ENCODE measurements at regions not wholly inside any gene's neighbourhood (a gene's known extent, or its start where the extent isn't known, plus 50 kb on each side); places are given as distances from the start of the nearest gene placed in this dataset.

GRCh38 chr3:147669077-147669476 lies 259.9 kb downstream of the ZIC1 start:
- Histone ChIP-seq H3K4me3 (ENCODE audit: low read length in 2 of 2) (no peak overlapping the region), H3K27me3 (ENCODE audit: insufficient read depth, low read length) (no peaks in the 10 kb centered on the region), H3K4me1 (ENCODE audit: insufficient read depth, low read length) (no peaks in the 10 kb centered on the region), H3K36me3 (ENCODE audit: insufficient read depth, low read length) (no peaks in the 10 kb centered on the region), H3K27ac (ENCODE audit: low read depth, low read length) (no peak overlapping the region), H3K9me3 (ENCODE audit: control insufficient read depth in 1 of 2, low read length in 2 of 2) (no peaks in the 10 kb centered on the region)
- Mint-ChIP-seq H3K9me3 (peaks cover 0 to 6% (median 3%) of the 10 kb centered on the region in 8 donors), H3K4me3 (no peak overlapping the region), H3K27me3 (no peaks in the 10 kb centered on the region), H3K27ac (no peak overlapping the region), H3K36me3 (no peaks in the 10 kb centered on the region), H3K4me1 (no peaks in the 10 kb centered on the region)
- intact Hi-C loops (cut with micrococcal nuclease), result no loop called here
- POLR2A ChIA-PET (ENCODE audit: partially characterized antibody), result no interaction called here
- DNase-seq, result no peak
- CTCF ChIA-PET (ENCODE audit: partially characterized antibody), result no interaction called here

- ChIA-PET POLR2A (ENCODE audit: partially characterized antibody) (no interaction called here), CTCF (ENCODE audit: partially characterized antibody) (no interaction called here)
- H3K4me3 Mint-ChIP-seq, result no peak overlapping the region
- H3K4me1 Mint-ChIP-seq, result no peaks in the 10 kb centered on the region
- Histone ChIP-seq H3K4me1 (ENCODE audit: insufficient read depth, low read length) (no peaks in the 10 kb centered on the region), H3K4me3 (ENCODE audit: low read length in 2 of 2) (no peak overlapping the region), H3K36me3 (ENCODE audit: insufficient read depth, low read length) (no peaks in the 10 kb centered on the region), H3K9me3 (ENCODE audit: control insufficient read depth in 1 of 2, low read length in 2 of 2) (no peaks in the 10 kb centered on the region), H3K27me3 (ENCODE audit: insufficient read depth, low read length) (no peaks in the 10 kb centered on the region), H3K27ac (ENCODE audit: low read depth, low read length) (no peak overlapping the region)
- intact Hi-C loops (cut with micrococcal nuclease), result no loop called here
- peaks cover 0 to 6% (median 2%) of the 10 kb centered on the region in 8 donors for H3K9me3 Mint-ChIP-seq
- H3K36me3 Mint-ChIP-seq, result no peaks in the 10 kb centered on the region
- no peak for DNase-seq
- no peak overlapping the region for H3K27ac Mint-ChIP-seq
- no peaks in the 10 kb centered on the region for H3K27me3 Mint-ChIP-seq
Measured at GRCh38 chr3:147672035-147672434, 262.9 kb downstream of the ZIC1 start.

- DNase-seq, result no peak
- Histone ChIP-seq H3K27ac (ENCODE audit: low read depth, low read length) (no peak overlapping the region), H3K27me3 (ENCODE audit: insufficient read depth, low read length) (no peaks in the 10 kb centered on the region), H3K36me3 (ENCODE audit: insufficient read depth, low read length) (no peaks in the 10 kb centered on the region), H3K9me3 (ENCODE audit: control insufficient read depth in 1 of 2, low read length in 2 of 2) (no peaks in the 10 kb centered on the region), H3K4me1 (ENCODE audit: insufficient read depth, low read length) (no peaks in the 10 kb centered on the region), H3K4me3 (ENCODE audit: low read length in 2 of 2) (no peak overlapping the region)
- no peaks in the 10 kb centered on the region for H3K27me3 Mint-ChIP-seq
- ChIA-PET POLR2A (ENCODE audit: partially characterized antibody) (no interaction called here), CTCF (ENCODE audit: partially characterized antibody) (no interaction called here)
- H3K4me1 Mint-ChIP-seq, result no peaks in the 10 kb centered on the region
- intact Hi-C loops (cut with micrococcal nuclease), result no loop called here
- H3K27ac Mint-ChIP-seq, result no peak overlapping the region
- no peaks in the 10 kb centered on the region for H3K36me3 Mint-ChIP-seq
- no peak overlapping the region for H3K4me3 Mint-ChIP-seq
- peaks cover 0 to 6% (median 2%) of the 10 kb centered on the region in 8 donors for H3K9me3 Mint-ChIP-seq
Measured at GRCh38 chr3:147672436-147672835, 263.3 kb downstream of the ZIC1 start.

- POLR2A ChIA-PET (ENCODE audit: partially characterized antibody), result no interaction called here
- no peaks in the 10 kb centered on the region for H3K36me3 ChIP-seq (ENCODE audit: insufficient read depth, low read length)
- H3K4me3 Mint-ChIP-seq, result no peak overlapping the region
- no peaks in the 10 kb centered on the region for H3K36me3 Mint-ChIP-seq
- no peak overlapping the region for H3K27ac Mint-ChIP-seq
- DNase-seq, result no peak
- H3K4me1 ChIP-seq (ENCODE audit: insufficient read depth, low read length), result no peaks in the 10 kb centered on the region
- no peaks in the 10 kb centered on the region for H3K27me3 ChIP-seq (ENCODE audit: insufficient read depth, low read length)
- H3K4me3 ChIP-seq (ENCODE audit: low read length in 2 of 2), result no peak overlapping the region
- no peaks in the 10 kb centered on the region for H3K4me1 Mint-ChIP-seq
- CTCF ChIA-PET (ENCODE audit: partially characterized antibody), result no interaction called here
- no peaks in the 10 kb centered on the region for H3K9me3 ChIP-seq (ENCODE audit: control insufficient read depth in 1 of 2, low read length in 2 of 2)
- intact Hi-C loops (cut with micrococcal nuclease), result no loop called here
- peaks cover 0 to 11% (median 2%) of the 10 kb centered on the region in 8 donors for H3K9me3 Mint-ChIP-seq
- H3K27me3 Mint-ChIP-seq, result no peaks in the 10 kb centered on the region
- no peak overlapping the region for H3K27ac ChIP-seq (ENCODE audit: low read depth, low read length)
Measured at GRCh38 chr3:147675761-147676160, 266.6 kb downstream of the ZIC1 start.

GRCh38 chr3:147680837-147681483 lies 271.8 kb downstream of the ZIC1 start:
- no peak for DNase-seq
- ChIA-PET POLR2A (ENCODE audit: partially characterized antibody) (no interaction called here), CTCF (ENCODE audit: partially characterized antibody) (no interaction called here)
- H3K27ac ChIP-seq (ENCODE audit: low read depth, low read length), result no peak overlapping the region
- Mint-ChIP-seq H3K9me3 (peaks cover 0 to 15% (median 4%) of the 10 kb centered on the region in 8 donors), H3K4me1 (no peaks in the 10 kb centered on the region), H3K27ac (no peak overlapping the region), H3K36me3 (no peaks in the 10 kb centered on the region), H3K27me3 (no peaks in the 10 kb centered on the region), H3K4me3 (no peak overlapping the region)
- intact Hi-C loops (cut with micrococcal nuclease), result no loop called here
- H3K36me3 ChIP-seq (ENCODE audit: insufficient read depth, low read length), result no peaks in the 10 kb centered on the region
- H3K4me1 ChIP-seq (ENCODE audit: insufficient read depth, low read length), result no peaks in the 10 kb centered on the region
- H3K9me3 ChIP-seq (ENCODE audit: control insufficient read depth in 1 of 2, low read length in 2 of 2), result no peaks in the 10 kb centered on the region
- no peaks in the 10 kb centered on the region for H3K27me3 ChIP-seq (ENCODE audit: insufficient read depth, low read length)
- no peak overlapping the region for H3K4me3 ChIP-seq (ENCODE audit: low read length in 2 of 2)

GRCh38 chr3:147688868-147689267 lies 279.7 kb downstream of the ZIC1 start:
- no peaks in the 10 kb centered on the region for H3K27me3 Mint-ChIP-seq
- no peak overlapping the region for H3K27ac Mint-ChIP-seq
- POLR2A ChIA-PET (ENCODE audit: partially characterized antibody), result no interaction called here
- CTCF ChIA-PET (ENCODE audit: partially characterized antibody), result no interaction called here
- Histone ChIP-seq H3K9me3 (ENCODE audit: control insufficient read depth in 1 of 2, low read length in 2 of 2) (no peaks in the 10 kb centered on the region), H3K4me1 (ENCODE audit: insufficient read depth, low read length) (no peaks in the 10 kb centered on the region), H3K4me3 (ENCODE audit: low read length in 2 of 2) (no peak overlapping the region), H3K27ac (ENCODE audit: low read depth, low read length) (no peak overlapping the region), H3K27me3 (ENCODE audit: insufficient read depth, low read length) (no peaks in the 10 kb centered on the region), H3K36me3 (ENCODE audit: insufficient read depth, low read length) (no peaks in the 10 kb centered on the region)
- peaks cover 0 to 18% (median 4%) of the 10 kb centered on the region in 8 donors for H3K9me3 Mint-ChIP-seq
- H3K4me3 Mint-ChIP-seq, result no peak overlapping the region
- no peaks in the 10 kb centered on the region for H3K4me1 Mint-ChIP-seq
- H3K36me3 Mint-ChIP-seq, result no peaks in the 10 kb centered on the region
- no peak for DNase-seq
- intact Hi-C loops (cut with micrococcal nuclease), result no loop called here

GRCh38 chr3:147699175-147699838 lies 290.1 kb downstream of the ZIC1 start:
- Mint-ChIP-seq H3K27ac (no peak overlapping the region), H3K27me3 (no peaks in the 10 kb centered on the region), H3K36me3 (no peaks in the 10 kb centered on the region), H3K4me3 (no peak overlapping the region), H3K9me3 (peaks cover 0 to 16% (median 5%) of the 10 kb centered on the region in 8 donors), H3K4me1 (no peaks in the 10 kb centered on the region)
- no peak overlapping the region for H3K4me3 ChIP-seq (ENCODE audit: low read length in 2 of 2)
- ChIA-PET CTCF (ENCODE audit: partially characterized antibody) (no interaction called here), POLR2A (ENCODE audit: partially characterized antibody) (no interaction called here)
- no peaks in the 10 kb centered on the region for H3K36me3 ChIP-seq (ENCODE audit: insufficient read depth, low read length)
- intact Hi-C loops (cut with micrococcal nuclease), result no loop called here
- DNase-seq, result no peak
- H3K27ac ChIP-seq (ENCODE audit: low read depth, low read length), result no peak overlapping the region
- H3K9me3 ChIP-seq (ENCODE audit: control insufficient read depth in 1 of 2, low read length in 2 of 2), result no peaks in the 10 kb centered on the region
- no peaks in the 10 kb centered on the region for H3K4me1 ChIP-seq (ENCODE audit: insufficient read depth, low read length)
- H3K27me3 ChIP-seq (ENCODE audit: insufficient read depth, low read length), result no peaks in the 10 kb centered on the region
